NT2/D1 (cell line): ENCODE measurements at regions not wholly inside any gene's neighbourhood (a gene's known extent, or its start where the extent isn't known, plus 50 kb on each side); places are given as distances from the start of the nearest gene placed in this dataset.

Source experiments
- DNase-seq: peaks from one replicate; pipeline ENCODE4 v3.0.0-alpha.2; 2011; ENCODE audit warnings: low read depth, low spot score
- H3K27me3 ChIP-seq: 2 replicates; pipeline ENCODE4 v1.6.0; 2011; ENCODE audit warnings: mild to moderate bottlenecking; ENCODE audit not compliant: insufficient read length, insufficient read depth
- H3K36me3 ChIP-seq: 2 replicates; pipeline ENCODE4 v1.6.1; 2011; ENCODE audit warnings: mild to moderate bottlenecking, low read length, mixed read lengths; ENCODE audit not compliant: insufficient read depth, insufficient read length
- H3K4me1 ChIP-seq: 2 replicates; pipeline ENCODE4 v1.5.1; 2011; ENCODE audit not compliant: insufficient read depth, insufficient read length
- H3K4me3 ChIP-seq: 2 replicates; pipeline ENCODE4 v1.5.1; 2011; ENCODE audit warnings: low read depth; ENCODE audit not compliant: insufficient read length
- H3K9ac ChIP-seq: 2 replicates; pipeline ENCODE4 v1.6.0; 2011; ENCODE audit warnings: low read depth; ENCODE audit not compliant: insufficient read length
- H3K9me3 ChIP-seq: 2 replicates; pipeline ENCODE4 v1.5.1; 2011; ENCODE audit warnings: mild to moderate bottlenecking, low read length; ENCODE audit not compliant: insufficient read depth
- SUZ12 ChIP-seq: IDR thresholded peaks from 2 replicates; pipeline ENCODE4 v1.6.1; 2011; ENCODE audit not compliant: insufficient read length, insufficient read depth; ENCODE audit errors: extremely low read depth
- YY1 ChIP-seq: IDR thresholded peaks from 2 replicates; pipeline ENCODE4 v1.6.1; 2011; ENCODE audit not compliant: insufficient read length, insufficient read depth
- ZNF274 ChIP-seq: IDR thresholded peaks from 2 replicates; pipeline ENCODE4 v1.6.1; 2011; ENCODE audit warnings: mild to moderate bottlenecking, low read depth, low read length

DNA sequence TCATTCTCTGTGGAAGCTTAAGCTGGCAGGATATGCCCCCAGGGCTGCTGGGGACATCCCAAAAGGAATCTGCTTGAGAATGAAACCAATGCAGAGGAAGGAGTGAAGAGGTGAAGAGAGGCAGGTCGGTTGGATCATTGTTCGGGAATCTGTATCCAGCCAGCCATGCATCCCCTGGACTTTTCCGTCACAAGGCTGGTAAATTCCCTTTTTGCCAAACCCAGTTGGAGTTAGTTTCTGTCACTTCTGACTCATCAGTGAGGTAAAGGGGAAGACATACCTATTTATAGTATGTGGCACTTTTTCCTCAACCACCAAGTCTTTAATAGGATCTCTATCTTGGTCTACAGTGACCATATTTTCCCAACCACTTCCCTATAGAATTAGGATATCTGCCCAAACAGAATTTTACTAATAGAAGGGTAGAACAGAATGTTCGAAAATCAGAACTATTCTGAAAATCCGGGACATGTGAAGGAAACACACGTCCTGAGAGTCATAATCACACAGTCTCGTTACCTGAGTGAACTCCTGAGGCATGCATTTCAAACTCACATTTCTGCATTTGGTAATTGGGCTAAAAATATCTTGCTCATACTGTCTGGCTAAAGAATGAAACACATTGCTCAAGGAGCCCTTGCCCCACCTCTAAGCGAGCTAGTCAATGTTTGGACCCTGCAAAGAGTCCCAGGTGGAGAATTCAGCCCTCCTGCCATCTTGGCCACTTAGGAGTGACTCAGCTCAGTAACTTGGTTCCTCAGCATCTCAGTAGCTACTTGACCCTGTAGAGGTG lies 289.7 kb upstream of the ADAMTS9 start:
- no peak overlapping the region for H3K4me3 ChIP-seq
- TF ChIP-seq SUZ12, result no peak
- TF ChIP-seq ZNF274, result no peak
- no peak for TF ChIP-seq YY1
- H3K27me3 ChIP-seq, result no peaks in the 10 kb centered on the region
- H3K9me3 ChIP-seq, result no peaks in the 10 kb centered on the region
- H3K36me3 ChIP-seq, result no peaks in the 10 kb centered on the region
- no peak overlapping the region for H3K9ac ChIP-seq
- DNase-seq, result peak; percentile 57
- H3K4me1 ChIP-seq, result peaks cover 7% of the 10 kb centered on the region

DNA sequence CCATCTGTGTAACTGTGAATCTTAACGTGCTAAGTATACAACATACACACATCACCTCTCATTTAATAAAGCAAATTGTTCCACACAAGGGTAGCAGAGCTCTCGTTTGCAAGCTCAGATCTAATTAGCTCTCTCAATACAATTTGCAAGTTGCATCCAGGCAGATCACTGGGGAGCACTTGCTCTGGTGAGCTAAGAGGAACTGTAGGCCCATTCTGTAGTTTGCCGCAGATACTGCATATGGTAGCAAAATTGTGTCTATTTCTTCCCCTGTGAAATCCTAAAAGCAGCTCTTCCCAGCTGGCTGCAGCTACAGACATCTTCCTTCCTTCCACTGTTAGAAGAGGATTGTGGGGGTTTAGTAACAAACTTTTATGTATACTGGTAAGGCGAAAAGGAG lies 288.7 kb upstream of the ADAMTS9 start:
- DNase-seq, result no peak
- Histone ChIP-seq H3K27me3 (no peaks in the 10 kb centered on the region), H3K4me1 (peaks cover 7% of the 10 kb centered on the region), H3K9me3 (no peaks in the 10 kb centered on the region), H3K4me3 (no peak overlapping the region), H3K36me3 (no peaks in the 10 kb centered on the region), H3K9ac (no peak overlapping the region)
- TF ChIP-seq ZNF274, result no peak
- no peak for TF ChIP-seq SUZ12
- TF ChIP-seq YY1, result no peak

DNA sequence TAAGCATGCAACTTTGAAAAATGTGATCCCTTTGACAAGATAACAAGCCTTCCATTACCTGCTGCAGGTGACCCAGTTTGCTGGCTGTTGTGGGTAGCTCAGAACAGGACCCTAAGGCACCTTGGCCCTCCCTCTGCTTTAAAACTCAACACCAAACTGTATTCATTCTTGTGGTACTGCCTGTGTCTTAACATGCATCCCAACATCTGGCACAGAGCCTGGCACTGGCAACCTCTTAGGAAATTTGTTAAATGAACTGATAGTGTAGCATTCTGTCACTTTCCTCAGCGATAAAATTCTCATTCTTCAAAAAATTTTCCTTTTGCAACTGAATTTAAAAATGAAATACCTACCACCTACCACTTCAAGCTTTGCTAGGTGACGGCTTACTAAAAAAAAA lies 287.3 kb upstream of the ADAMTS9 start:
- Histone ChIP-seq H3K4me1 (peaks cover 7% of the 10 kb centered on the region), H3K4me3 (no peak overlapping the region), H3K9ac (no peak overlapping the region), H3K9me3 (no peaks in the 10 kb centered on the region), H3K36me3 (no peaks in the 10 kb centered on the region), H3K27me3 (no peaks in the 10 kb centered on the region)
- DNase-seq, result no peak
- TF ChIP-seq YY1 (no peak), ZNF274 (no peak), SUZ12 (no peak)

DNA sequence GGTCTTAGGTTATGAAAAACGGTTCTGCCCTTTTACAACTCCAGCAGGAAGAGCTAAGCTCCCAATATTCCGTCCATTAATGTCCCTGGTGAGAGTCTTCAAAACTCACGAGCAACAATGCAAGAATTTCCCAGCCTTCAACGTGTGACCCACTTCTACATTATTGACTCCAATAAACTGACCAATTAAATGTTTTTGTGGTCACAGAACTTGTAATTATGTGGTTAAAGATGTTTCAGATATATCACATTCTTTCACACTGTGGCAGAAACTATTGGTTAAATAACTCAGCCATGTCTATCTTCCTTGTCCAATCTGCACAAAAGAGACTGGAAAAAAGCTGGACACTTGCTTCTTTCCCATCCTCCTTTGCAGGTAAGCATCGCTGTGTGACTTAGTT lies 286.6 kb upstream of the ADAMTS9 start:
- no peaks in the 10 kb centered on the region for H3K36me3 ChIP-seq
- H3K27me3 ChIP-seq, result no peaks in the 10 kb centered on the region
- TF ChIP-seq ZNF274 (no peak), SUZ12 (no peak), YY1 (no peak)
- H3K9me3 ChIP-seq, result no peaks in the 10 kb centered on the region
- no peak overlapping the region for H3K9ac ChIP-seq
- H3K4me1 ChIP-seq, result peaks cover 7% of the 10 kb centered on the region
- H3K4me3 ChIP-seq, result no peak overlapping the region
- no peak for DNase-seq

DNA sequence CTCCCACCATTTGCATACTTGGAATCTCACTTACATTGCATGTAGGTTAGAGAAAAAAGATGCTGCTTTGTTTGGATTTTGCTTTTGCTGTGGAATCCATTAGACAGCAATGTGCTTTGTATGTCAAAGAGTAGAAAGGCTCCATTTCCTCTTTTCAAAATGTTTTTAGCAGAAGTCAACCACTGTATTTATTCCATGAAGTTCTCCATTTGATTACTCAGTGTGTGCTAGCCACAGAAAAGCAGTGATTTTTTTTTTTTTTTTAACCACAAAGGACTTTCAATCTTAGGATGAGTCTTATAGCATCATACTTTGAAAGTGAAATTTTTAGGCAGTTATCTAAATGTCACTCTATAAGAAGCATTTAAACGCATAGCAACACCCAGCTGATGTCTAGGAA lies 285.0 kb upstream of the ADAMTS9 start:
- TF ChIP-seq SUZ12, result no peak
- no peak for TF ChIP-seq YY1
- TF ChIP-seq ZNF274, result no peak
- Histone ChIP-seq H3K9me3 (no peaks in the 10 kb centered on the region), H3K27me3 (no peaks in the 10 kb centered on the region), H3K4me1 (peaks cover 6% of the 10 kb centered on the region), H3K4me3 (no peak overlapping the region), H3K36me3 (no peaks in the 10 kb centered on the region), H3K9ac (no peak overlapping the region)
- DNase-seq, result no peak

DNA sequence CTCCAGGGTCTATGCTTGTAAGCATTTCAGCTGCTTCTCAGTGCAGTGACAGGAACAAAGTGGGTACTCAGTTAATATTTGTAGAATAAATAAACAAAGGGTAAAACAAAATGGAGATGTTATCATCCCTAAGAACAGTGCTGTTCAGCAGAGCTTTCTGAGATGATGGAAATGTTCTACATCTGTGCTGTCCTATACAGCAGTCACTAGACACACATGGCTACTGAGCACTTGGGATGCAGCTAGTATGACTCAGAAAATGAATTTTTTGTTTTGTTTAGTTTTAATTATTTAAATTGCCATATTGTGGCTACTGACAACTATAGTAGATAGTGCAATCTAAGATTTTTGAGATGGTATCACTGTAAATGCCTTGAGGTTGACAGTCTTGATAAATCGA lies 283.8 kb upstream of the ADAMTS9 start:
- TF ChIP-seq YY1, result no peak
- TF ChIP-seq ZNF274, result no peak
- no peak for TF ChIP-seq SUZ12
- DNase-seq, result no peak
- Histone ChIP-seq H3K9ac (no peak overlapping the region), H3K9me3 (no peaks in the 10 kb centered on the region), H3K4me3 (no peak overlapping the region), H3K27me3 (no peaks in the 10 kb centered on the region), H3K4me1 (peaks cover 2% of the 10 kb centered on the region), H3K36me3 (no peaks in the 10 kb centered on the region)

DNA sequence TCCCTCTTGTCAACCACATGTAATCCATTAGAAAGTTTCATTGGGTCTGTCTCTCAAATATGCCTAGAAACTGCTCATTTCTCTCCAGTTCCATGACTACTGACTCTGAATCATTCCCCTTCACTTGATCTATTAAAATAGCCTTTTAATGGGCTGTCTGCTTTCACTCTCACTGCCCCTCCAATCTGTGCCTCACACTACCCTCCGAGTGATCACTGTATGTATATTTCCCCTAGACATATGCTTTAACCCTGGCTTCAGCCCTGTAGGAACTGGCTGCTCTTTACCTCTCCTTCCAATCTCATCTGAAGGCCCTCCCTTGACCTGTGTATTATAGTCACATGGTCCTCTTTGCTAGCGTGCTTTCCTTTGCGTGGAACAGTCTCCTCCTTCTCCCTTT lies 282.8 kb upstream of the ADAMTS9 start:
- TF ChIP-seq ZNF274 (no peak), YY1 (no peak), SUZ12 (no peak)
- Histone ChIP-seq H3K9me3 (no peaks in the 10 kb centered on the region), H3K27me3 (no peaks in the 10 kb centered on the region), H3K36me3 (no peaks in the 10 kb centered on the region), H3K4me1 (no peaks in the 10 kb centered on the region), H3K4me3 (no peak overlapping the region), H3K9ac (no peak overlapping the region)
- no peak for DNase-seq

DNA sequence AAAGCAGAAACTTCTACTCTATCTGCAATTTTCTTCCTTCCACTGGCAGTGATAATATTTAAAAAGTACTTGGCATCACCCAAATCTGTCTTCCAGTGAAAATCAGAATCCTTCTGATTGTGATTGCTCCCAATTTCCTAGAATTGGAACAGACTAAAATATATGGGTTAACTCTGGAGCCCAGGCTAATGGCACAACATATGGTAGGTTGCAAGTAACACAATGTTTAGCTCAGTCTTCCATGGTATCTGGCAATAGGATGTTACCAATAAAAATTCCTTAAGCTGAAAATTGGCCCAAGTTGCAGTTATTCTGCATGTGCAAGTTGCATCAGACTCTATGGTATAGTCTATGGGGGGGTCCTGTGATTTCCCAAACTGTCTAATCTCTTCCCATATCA lies 273.5 kb upstream of the ADAMTS9 start:
- no peaks in the 10 kb centered on the region for H3K9me3 ChIP-seq
- no peak overlapping the region for H3K9ac ChIP-seq
- no peaks in the 10 kb centered on the region for H3K27me3 ChIP-seq
- H3K4me1 ChIP-seq, result no peaks in the 10 kb centered on the region
- no peak overlapping the region for H3K4me3 ChIP-seq
- H3K36me3 ChIP-seq, result no peaks in the 10 kb centered on the region
- DNase-seq, result no peak
- TF ChIP-seq SUZ12 (no peak), ZNF274 (no peak), YY1 (no peak)
